Kidney (tissue), 13 donors: ENCODE measurements at regions not wholly inside any gene's neighbourhood (a gene's known extent, or its start where the extent isn't known, plus 50 kb on each side); places are given as distances from the start of the nearest gene placed in this dataset.

Source experiments
- DNase-seq, 5 donors: peaks; one replicate each; pipeline ENCODE4 v3.0.0-alpha.2; 2013 to 2020
- FAIRE-seq: peaks from 2 replicates; lab custom pipeline; 2012; peaks lifted over from hg19 to GRCh38; lab: Jason Lieb, UNC
- H3K27ac ChIP-seq, 2 donors: one replicate each; pipeline ENCODE4 v1.7.0; 2013; ENCODE audit warnings: low read depth in 2 of 2, low read length in 2 of 2, inconsistent platforms in 1 of 2
- H3K27me3 ChIP-seq: one replicate; pipeline ENCODE4 v1.7.1; 2013; ENCODE audit warnings: low read length, inconsistent platforms; ENCODE audit not compliant: control insufficient read depth, insufficient read depth
- H3K36me3 ChIP-seq, 3 donors: one replicate each; pipeline versions ENCODE4 v1.7.0 to v1.7.1; 2013; ENCODE audit warnings: low read length in 3 of 3, control low read depth in 1 of 3, inconsistent platforms in 1 of 3; ENCODE audit not compliant: insufficient read depth in 3 of 3, control insufficient read depth in 2 of 3
- H3K4me1 ChIP-seq, 3 donors: one replicate each; pipeline versions ENCODE4 v1.7.0 to v1.7.1; 2013; ENCODE audit warnings: low read length in 3 of 3, inconsistent platforms in 1 of 3, low read depth in 1 of 3; ENCODE audit not compliant: control insufficient read depth in 2 of 3, insufficient read depth in 2 of 3
- H3K4me3 ChIP-seq, 3 donors: one replicate each; pipeline versions ENCODE4 v1.7.0 to v1.8.1; 2013; ENCODE audit warnings: low read length in 3 of 3, control low read depth in 1 of 3, inconsistent platforms in 1 of 3
- H3K9ac ChIP-seq, 3 donors: one replicate each; pipeline versions ENCODE4 v1.7.0 to v1.7.1; 2013; ENCODE audit warnings: low read length in 3 of 3, control low read depth in 1 of 3, inconsistent platforms in 1 of 3
- H3K9me3 ChIP-seq, 3 donors: one replicate each; pipeline versions ENCODE4 v1.7.0 to v1.7.1; 2013; ENCODE audit warnings: low read length in 3 of 3, control low read depth in 1 of 3, inconsistent platforms in 1 of 3; ENCODE audit not compliant: control insufficient read depth in 2 of 3, insufficient read depth in 1 of 3
- intact Hi-C: fragments of 100-400 bp; cut with DNase I; formaldehyde crosslinking; loops from one replicate; pipeline ENCODE4 v1.11.1; 2022
- TF ChIP-seq, protein P1 (sequence below): IDR thresholded peaks from 3 replicates; pipeline ENCODE4 v1.5.1; 2012; ENCODE audit warnings: mild to moderate bottlenecking, moderate library complexity, borderline replicate concordance; ENCODE audit not compliant: insufficient read depth; ENCODE audit errors: extremely low read depth
- donor health status: control.
- donor health status: control.
- donor health status: control.
- donor health status: control.
- donor health status: control.
- donor health status: DM: yes; HTN: yes; CAD: no.
- donor health status: Normal renal cell carcinoma (clear cell type).

DNA sequence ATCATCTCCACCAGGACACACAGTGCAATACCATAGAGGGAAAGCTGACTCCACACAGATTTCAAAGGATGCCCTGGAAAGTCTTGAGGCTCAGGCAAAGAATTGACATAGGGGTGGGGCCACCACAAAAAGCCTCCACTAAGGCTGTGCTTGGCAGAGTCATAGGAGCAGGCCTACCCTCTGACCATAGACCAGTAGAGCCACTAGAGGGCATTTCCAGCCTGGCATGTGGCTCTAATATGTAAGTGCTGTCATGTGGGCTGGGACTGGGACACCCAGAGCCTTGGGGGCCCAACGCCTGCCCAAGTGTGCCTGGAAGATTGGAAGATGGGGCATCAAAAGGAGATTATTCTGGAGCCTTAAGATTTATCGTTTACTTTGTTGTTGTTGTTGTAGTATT lies 726.0 kb downstream of the DNAH5 start:
- DNase-seq: no peak
- Histone ChIP-seq H3K4me3 (no peak overlapping the region), H3K4me1 (no peaks in the 10 kb centered on the region), H3K27me3 (no peaks in the 10 kb centered on the region), H3K36me3 (no peaks in the 10 kb centered on the region), H3K9ac (no peak overlapping the region), H3K27ac (no peak overlapping the region), H3K9me3 (no peaks in the 10 kb centered on the region)
- no peak for FAIRE-seq
- intact Hi-C loops: no loop called here
- TF ChIP-seq, protein P1, sequence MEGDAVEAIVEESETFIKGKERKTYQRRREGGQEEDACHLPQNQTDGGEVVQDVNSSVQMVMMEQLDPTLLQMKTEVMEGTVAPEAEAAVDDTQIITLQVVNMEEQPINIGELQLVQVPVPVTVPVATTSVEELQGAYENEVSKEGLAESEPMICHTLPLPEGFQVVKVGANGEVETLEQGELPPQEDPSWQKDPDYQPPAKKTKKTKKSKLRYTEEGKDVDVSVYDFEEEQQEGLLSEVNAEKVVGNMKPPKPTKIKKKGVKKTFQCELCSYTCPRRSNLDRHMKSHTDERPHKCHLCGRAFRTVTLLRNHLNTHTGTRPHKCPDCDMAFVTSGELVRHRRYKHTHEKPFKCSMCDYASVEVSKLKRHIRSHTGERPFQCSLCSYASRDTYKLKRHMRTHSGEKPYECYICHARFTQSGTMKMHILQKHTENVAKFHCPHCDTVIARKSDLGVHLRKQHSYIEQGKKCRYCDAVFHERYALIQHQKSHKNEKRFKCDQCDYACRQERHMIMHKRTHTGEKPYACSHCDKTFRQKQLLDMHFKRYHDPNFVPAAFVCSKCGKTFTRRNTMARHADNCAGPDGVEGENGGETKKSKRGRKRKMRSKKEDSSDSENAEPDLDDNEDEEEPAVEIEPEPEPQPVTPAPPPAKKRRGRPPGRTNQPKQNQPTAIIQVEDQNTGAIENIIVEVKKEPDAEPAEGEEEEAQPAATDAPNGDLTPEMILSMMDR: no peak

DNA sequence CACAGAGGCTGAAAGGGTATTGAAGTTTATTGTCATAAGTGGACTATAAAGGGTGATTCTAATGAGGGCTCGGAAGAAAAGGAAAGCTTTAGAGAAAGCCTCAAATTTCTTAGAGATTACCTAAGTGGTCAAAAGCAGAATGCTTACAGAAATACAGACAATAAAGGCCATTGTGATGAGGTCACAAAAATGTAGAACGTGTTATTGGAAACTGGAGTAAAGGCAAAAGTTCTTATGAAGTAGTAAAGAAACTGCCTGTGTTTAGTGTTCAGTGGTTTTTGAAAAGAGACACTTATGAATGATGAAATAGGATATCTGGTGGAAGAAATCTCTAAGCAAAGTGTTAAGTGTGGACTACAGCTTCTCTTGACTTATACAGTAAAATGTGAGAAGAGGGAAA lies 726.9 kb downstream of the DNAH5 start:
- Histone ChIP-seq H3K27ac (no peak overlapping the region), H3K9me3 (no peaks in the 10 kb centered on the region), H3K4me3 (no peak overlapping the region), H3K27me3 (no peaks in the 10 kb centered on the region), H3K9ac (no peak overlapping the region), H3K36me3 (no peaks in the 10 kb centered on the region), H3K4me1 (no peaks in the 10 kb centered on the region)
- intact Hi-C loops: no loop called here
- DNase-seq (no peak), FAIRE-seq (no peak)
- TF ChIP-seq, protein P1: no peak

DNA sequence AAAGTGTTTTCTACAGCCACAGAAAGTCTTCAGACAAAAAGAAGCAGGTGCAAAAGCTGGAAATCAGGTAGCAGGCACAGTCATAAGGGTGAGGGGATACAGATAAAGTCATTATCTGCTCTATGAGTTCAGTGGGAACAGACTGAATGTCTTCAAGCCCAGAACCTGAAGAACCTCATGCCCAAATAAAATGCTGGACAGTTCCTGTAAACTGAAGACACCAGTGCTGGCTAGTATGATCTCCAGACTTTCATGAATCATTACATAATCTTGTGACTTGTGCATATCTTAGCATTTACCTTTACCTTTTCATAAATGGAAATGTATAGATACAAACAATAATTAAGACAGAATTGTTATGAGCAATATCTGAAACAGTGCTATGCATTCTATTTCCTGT lies 728.7 kb downstream of the DNAH5 start:
- DNase-seq (no peak), FAIRE-seq (no peak)
- Histone ChIP-seq H3K27ac (no peak overlapping the region), H3K27me3 (no peaks in the 10 kb centered on the region), H3K36me3 (no peaks in the 10 kb centered on the region), H3K9me3 (no peaks in the 10 kb centered on the region), H3K9ac (no peak overlapping the region), H3K4me3 (no peak overlapping the region), H3K4me1 (no peaks in the 10 kb centered on the region)
- intact Hi-C loops: no loop called here
- TF ChIP-seq, protein P1: no peak

GRCh38 chr5:13215370-13215769 lies 729.1 kb downstream of the DNAH5 start:
- H3K4me1 ChIP-seq: no peaks in the 10 kb centered on the region
- no peak overlapping the region for H3K27ac ChIP-seq
- no peak for DNase-seq
- H3K36me3 ChIP-seq: no peaks in the 10 kb centered on the region
- no peak for FAIRE-seq
- TF ChIP-seq, protein P1: no peak
- no peaks in the 10 kb centered on the region for H3K27me3 ChIP-seq
- intact Hi-C loops: no loop called here
- H3K4me3 ChIP-seq: no peak overlapping the region
- no peak overlapping the region for H3K9ac ChIP-seq
- no peaks in the 10 kb centered on the region for H3K9me3 ChIP-seq
